CD4-positive, alpha-beta T cell treated with Interleukin-4 for 4 hours (primary cell): ENCODE measurements at regions not wholly inside any gene's neighbourhood (a gene's known extent, or its start where the extent isn't known, plus 50 kb on each side); places are given as distances from the start of the nearest gene placed in this dataset.

Experiments
- DNase-seq: peaks from one replicate; pipeline ENCODE4 v3.0.0-alpha.2; 2020

DNA sequence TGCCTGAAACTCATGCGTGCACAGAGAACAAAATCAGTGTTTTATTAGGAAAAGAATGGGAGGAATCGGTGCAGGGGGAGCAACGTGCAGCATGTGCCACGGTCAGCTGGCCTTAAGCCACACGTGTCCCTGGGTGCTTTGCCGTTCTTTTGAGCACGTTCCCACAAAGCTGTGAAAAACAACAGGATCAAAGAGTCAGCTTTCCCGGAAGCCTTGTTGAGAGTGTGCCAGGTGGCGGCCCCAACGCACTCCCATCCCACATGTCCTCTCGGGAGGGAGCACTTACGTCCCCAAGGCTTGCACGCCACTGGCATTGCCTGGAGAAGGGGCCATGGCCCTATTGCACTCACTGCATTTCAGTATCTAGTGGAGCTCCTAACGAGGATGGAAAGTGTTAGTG lies 511.2 kb downstream of the EIPR1 start:
- DNase-seq: no peak

DNA sequence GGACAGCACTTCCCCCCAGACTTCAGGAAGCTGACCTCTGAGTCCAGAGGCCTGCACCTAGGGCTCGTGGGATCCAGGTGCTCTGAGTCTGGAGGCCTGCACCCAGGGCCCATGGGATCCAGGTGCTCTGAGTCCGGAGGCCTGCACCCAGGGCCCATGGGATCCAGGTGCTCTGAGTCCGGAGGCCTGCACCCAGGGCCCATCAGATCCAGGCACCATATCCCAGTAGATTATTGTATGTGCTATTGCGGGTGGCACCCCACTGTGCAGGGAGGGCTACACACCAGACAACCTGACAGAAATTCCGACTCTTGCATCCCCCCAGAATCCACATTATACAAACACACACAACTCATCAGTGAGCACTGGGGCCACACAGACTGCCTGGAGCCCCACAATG lies 515.2 kb downstream of the EIPR1 start:
- DNase-seq: no peak

- DNase-seq: no peak
These were observed 515.9 kb downstream of the EIPR1 start for GRCh38 chr2:2861666-2862240.

GRCh38 chr2:2860589-2861300 lies 516.9 kb downstream of the EIPR1 start:
- no peak for DNase-seq

DNA sequence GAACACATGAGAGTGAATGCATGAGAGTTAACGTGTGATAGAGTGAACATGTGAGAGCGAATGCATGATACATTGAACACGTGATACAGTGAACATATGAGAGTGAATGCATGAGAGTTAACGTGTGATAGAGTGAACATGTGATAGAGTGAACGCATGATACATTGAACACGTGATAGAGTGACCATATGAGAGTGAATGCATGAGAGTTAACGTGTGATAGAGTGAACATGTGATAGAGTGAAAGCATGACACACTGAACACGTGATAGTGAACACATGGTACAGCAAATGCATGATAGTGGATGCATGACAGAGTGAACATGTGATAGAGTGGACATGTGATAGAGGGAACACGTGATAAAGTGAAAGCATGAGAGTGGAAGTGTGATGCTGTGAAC lies 517.9 kb downstream of the EIPR1 start:
- no peak for DNase-seq

GRCh38 chr2:2859164-2859563 lies 518.5 kb downstream of the EIPR1 start:
- DNase-seq: no peak

DNA sequence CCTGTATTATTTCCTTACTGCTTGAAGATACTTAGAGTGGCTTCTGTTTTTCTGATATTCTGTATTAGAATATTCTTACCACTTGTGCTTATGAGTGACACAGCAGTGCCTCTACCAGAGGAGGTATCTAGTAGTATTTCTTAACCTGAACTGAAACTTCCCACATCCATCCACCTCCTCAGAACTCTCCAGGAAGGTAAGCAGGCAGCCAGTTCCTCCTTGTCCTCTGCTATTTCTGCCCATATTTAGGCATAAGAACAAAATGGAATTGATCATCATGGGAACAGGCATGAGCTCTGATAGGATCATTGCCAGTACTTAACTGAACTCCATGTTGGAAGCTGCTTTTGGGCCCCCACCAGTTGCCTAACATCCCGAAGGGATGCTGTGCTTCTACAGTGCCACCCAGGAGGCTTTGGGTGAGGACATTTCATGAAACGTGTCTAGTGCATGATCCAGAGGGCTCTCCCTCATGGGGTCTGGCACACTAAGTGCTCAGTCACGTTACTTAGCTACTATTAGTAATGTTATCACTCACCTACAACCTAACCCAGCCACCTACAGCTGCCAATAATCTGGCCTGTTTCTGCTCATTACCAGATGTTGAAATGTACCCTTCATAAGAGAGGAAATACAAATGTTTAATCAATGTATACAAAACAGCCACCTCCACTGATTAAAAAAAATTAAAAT lies 520.7 kb downstream of the EIPR1 start:
- DNase-seq: no peak

GRCh38 chr2:2855297-2855696 lies 522.3 kb downstream of the EIPR1 start:
- DNase-seq: no peak

GRCh38 chr2:2853346-2853745 lies 522.3 kb upstream of the MYT1L start:
- DNase-seq: no peak

GRCh38 chr2:2851806-2852777 lies 521.0 kb upstream of the MYT1L start:
- DNase-seq: no peak

DNA sequence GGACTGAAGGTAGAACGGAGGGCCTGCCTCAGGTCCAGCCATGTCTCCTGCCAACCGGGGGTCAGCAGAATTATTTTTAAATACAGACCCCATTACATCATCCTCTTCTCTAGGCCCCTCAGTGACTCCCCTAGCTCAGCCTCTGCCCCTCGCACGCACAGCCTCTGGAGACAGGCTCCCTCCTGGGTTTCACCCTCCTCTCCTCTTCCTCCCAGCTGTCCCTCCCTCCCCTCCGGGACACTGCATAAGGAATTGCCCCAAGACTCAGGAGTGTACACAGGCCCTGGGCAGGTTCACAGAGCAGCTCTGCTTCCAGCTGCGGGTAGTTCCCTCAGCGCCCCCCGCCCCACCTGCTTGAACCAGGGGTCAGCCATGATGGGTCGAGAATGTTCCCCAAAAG lies 520.2 kb upstream of the MYT1L start:
- no peak for DNase-seq

GRCh38 chr2:2850859-2851258 lies 519.8 kb upstream of the MYT1L start:
- DNase-seq: no peak

GRCh38 chr2:2850218-2850755 lies 519.2 kb upstream of the MYT1L start:
- DNase-seq: no peak

DNA sequence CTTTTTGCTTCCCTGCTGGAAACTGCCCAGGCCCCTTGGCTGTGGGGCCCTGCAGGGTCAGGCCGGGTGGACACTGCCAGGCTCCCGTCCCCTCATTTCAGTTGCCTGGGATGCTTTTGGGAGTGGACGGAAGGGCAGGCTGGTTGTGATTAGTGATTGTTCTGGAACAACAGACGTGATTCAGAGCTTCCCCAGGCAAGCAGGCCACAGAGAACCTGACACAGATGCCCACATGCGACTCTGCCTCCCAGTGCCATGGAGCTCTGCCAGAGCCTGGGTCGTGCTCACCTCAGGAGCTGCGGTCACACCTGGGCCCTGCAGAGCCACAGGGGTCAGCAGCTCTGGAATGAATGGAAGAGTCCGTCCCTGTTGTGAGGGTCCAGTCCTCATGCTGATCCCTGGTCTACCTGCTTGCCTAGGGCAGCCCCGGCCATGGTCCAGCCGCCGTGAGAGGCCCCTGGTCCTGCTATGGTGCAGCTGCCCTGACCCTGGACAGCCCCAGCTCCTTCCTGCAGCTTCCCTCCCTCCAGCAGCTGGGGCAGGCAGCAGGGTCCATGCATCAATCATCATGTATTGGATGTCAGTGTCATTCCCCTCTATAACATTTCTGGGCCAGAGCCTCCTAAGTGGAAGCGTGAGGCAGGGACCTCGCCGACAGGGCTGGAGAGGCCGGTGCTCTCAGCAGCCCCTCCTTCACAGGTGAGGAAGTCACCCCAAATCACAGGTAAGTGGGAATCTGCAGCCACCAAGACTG lies 518.6 kb upstream of the MYT1L start:
- no peak for DNase-seq

- DNase-seq: no peak
These were observed 517.7 kb upstream of the MYT1L start for GRCh38 chr2:2848621-2849333.

GRCh38 chr2:2848198-2848597 lies 517.1 kb upstream of the MYT1L start:
- DNase-seq: no peak

- no peak for DNase-seq
These were observed 516.2 kb upstream of the MYT1L start for GRCh38 chr2:2847209-2847676.

- no peak for DNase-seq
These were observed 515.5 kb upstream of the MYT1L start for GRCh38 chr2:2846332-2847208.

GRCh38 chr2:2845806-2846315 lies 514.8 kb upstream of the MYT1L start:
- no peak for DNase-seq

GRCh38 chr2:2845267-2845666 lies 514.2 kb upstream of the MYT1L start:
- no peak for DNase-seq
